SK-N-SH treated with all-trans-retinoic acid at 6 μM for 48 hours (cell line): ENCODE measurements at regions not wholly inside any gene's neighbourhood (a gene's known extent, or its start where the extent isn't known, plus 50 kb on each side); places are given as distances from the start of the nearest gene placed in this dataset.

Experiments used
- ARNTL ChIP-seq: fragments of 450-650 bp; formaldehyde crosslinking; IDR thresholded peaks from 2 replicates; pipeline ENCODE4 v1.5.0; 2020; ENCODE audit warnings: low read depth, mild to moderate bottlenecking, moderate library complexity, borderline replicate concordance
- CSDC2 ChIP-seq: fragments of 250-450 bp; sonication (Bioruptor Pico); IDR thresholded peaks from 2 replicates; pipeline ENCODE4 v1.5.0; 2020; ENCODE audit warnings: mild to moderate bottlenecking, moderate library complexity
- RARB ChIP-seq: fragments of 250-450 bp; sonication (Bioruptor Pico); IDR thresholded peaks from 2 replicates; pipeline ENCODE4 v1.8.0; 2021; ENCODE audit warnings: mild to moderate bottlenecking, moderate library complexity
- ZFP30 ChIP-seq: fragments of 450-650 bp; formaldehyde crosslinking; IDR thresholded peaks from 2 replicates; pipeline ENCODE4 v1.5.0; 2022; ENCODE audit warnings: mild to moderate bottlenecking, moderate library complexity
- ZNF8 ChIP-seq: fragments of 450-650 bp; formaldehyde crosslinking; IDR thresholded peaks from 2 replicates; pipeline ENCODE4 v1.5.0; 2020; ENCODE audit warnings: mild to moderate bottlenecking, moderate library complexity
- TF ChIP-seq, protein P1 (sequence below): fragments of 250-450 bp; sonication (Bioruptor Pico); IDR thresholded peaks from 2 replicates; pipeline ENCODE4 v1.8.0; 2020; ENCODE audit warnings: mild to moderate bottlenecking, moderate library complexity, borderline replicate concordance
- TF ChIP-seq, protein P2 (sequence below): fragments of 250-450 bp; sonication (Bioruptor Pico); IDR thresholded peaks from 2 replicates; pipeline ENCODE4 v1.5.1; 2020; ENCODE audit warnings: low read depth, mild to moderate bottlenecking, moderate library complexity
- TF ChIP-seq, protein P3 (sequence below): fragments of 250-450 bp; sonication (Bioruptor Pico); IDR thresholded peaks from 2 replicates; pipeline ENCODE4 v1.5.0; 2020; ENCODE audit warnings: mild to moderate bottlenecking, moderate library complexity

DNA sequence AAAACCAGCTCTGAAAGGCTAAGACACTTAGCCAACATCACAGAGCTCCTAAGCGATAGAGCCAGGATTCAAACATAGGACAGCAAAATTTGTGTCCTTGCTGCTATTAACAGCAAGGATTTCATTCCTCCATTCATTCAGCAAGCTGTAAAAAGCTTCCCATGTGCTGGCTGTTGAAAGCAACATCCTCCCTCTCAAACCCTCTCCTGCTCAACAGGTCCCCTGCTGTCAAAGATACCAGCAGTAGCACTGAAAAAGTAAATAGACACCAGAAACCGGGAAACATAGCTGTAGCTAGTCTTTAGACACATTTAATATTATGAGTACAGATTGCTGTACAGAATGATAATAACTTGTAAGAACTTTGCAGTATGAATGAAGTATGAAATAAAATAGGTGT is 52.6 kb upstream of the ADAMTSL1 start:
- TF ChIP-seq ARNTL (CRISPR knock-in tag) (no peak), ZFP30 (CRISPR knock-in tag) (no peak), ZNF8 (CRISPR knock-in tag) (no peak), RARB (no peak), CSDC2 (CRISPR knock-in tag) (no peak)
- TF ChIP-seq, protein P1, sequence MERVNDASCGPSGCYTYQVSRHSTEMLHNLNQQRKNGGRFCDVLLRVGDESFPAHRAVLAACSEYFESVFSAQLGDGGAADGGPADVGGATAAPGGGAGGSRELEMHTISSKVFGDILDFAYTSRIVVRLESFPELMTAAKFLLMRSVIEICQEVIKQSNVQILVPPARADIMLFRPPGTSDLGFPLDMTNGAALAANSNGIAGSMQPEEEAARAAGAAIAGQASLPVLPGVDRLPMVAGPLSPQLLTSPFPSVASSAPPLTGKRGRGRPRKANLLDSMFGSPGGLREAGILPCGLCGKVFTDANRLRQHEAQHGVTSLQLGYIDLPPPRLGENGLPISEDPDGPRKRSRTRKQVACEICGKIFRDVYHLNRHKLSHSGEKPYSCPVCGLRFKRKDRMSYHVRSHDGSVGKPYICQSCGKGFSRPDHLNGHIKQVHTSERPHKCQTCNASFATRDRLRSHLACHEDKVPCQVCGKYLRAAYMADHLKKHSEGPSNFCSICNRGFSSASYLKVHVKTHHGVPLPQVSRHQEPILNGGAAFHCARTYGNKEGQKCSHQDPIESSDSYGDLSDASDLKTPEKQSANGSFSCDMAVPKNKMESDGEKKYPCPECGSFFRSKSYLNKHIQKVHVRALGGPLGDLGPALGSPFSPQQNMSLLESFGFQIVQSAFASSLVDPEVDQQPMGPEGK, result no peak
- TF ChIP-seq, protein P2, sequence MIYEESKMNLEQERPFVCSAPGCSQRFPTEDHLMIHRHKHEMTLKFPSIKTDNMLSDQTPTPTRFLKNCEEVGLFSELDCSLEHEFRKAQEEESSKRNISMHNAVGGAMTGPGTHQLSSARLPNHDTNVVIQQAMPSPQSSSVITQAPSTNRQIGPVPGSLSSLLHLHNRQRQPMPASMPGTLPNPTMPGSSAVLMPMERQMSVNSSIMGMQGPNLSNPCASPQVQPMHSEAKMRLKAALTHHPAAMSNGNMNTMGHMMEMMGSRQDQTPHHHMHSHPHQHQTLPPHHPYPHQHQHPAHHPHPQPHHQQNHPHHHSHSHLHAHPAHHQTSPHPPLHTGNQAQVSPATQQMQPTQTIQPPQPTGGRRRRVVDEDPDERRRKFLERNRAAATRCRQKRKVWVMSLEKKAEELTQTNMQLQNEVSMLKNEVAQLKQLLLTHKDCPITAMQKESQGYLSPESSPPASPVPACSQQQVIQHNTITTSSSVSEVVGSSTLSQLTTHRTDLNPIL, result no peak
- TF ChIP-seq, protein P3, sequence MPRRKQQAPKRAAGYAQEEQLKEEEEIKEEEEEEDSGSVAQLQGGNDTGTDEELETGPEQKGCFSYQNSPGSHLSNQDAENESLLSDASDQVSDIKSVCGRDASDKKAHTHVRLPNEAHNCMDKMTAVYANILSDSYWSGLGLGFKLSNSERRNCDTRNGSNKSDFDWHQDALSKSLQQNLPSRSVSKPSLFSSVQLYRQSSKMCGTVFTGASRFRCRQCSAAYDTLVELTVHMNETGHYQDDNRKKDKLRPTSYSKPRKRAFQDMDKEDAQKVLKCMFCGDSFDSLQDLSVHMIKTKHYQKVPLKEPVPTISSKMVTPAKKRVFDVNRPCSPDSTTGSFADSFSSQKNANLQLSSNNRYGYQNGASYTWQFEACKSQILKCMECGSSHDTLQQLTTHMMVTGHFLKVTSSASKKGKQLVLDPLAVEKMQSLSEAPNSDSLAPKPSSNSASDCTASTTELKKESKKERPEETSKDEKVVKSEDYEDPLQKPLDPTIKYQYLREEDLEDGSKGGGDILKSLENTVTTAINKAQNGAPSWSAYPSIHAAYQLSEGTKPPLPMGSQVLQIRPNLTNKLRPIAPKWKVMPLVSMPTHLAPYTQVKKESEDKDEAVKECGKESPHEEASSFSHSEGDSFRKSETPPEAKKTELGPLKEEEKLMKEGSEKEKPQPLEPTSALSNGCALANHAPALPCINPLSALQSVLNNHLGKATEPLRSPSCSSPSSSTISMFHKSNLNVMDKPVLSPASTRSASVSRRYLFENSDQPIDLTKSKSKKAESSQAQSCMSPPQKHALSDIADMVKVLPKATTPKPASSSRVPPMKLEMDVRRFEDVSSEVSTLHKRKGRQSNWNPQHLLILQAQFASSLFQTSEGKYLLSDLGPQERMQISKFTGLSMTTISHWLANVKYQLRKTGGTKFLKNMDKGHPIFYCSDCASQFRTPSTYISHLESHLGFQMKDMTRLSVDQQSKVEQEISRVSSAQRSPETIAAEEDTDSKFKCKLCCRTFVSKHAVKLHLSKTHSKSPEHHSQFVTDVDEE, result no peak
